Epithelial cell of esophagus (primary cell): ENCODE measurements at regions not wholly inside any gene's neighbourhood (a gene's known extent, or its start where the extent isn't known, plus 50 kb on each side); places are given as distances from the start of the nearest gene placed in this dataset.

Experiments used
- DNase-seq: peaks from one replicate; pipeline ENCODE4 v3.0.0; 2010; ENCODE audit warnings: low read depth
- H3K4me3 ChIP-seq: 2 replicates; pipeline ENCODE4 v1.5.1; 2011; ENCODE audit warnings: mild to moderate bottlenecking, low read length, control low read depth
- TF ChIP-seq, protein P1 (sequence below): IDR thresholded peaks from 2 replicates; pipeline ENCODE4 v1.5.1; 2011; ENCODE audit warnings: low read depth, mild to moderate bottlenecking, low read length, control low read depth, inconsistent platforms; ENCODE audit not compliant: insufficient read depth; ENCODE audit errors: missing control alignments

DNA sequence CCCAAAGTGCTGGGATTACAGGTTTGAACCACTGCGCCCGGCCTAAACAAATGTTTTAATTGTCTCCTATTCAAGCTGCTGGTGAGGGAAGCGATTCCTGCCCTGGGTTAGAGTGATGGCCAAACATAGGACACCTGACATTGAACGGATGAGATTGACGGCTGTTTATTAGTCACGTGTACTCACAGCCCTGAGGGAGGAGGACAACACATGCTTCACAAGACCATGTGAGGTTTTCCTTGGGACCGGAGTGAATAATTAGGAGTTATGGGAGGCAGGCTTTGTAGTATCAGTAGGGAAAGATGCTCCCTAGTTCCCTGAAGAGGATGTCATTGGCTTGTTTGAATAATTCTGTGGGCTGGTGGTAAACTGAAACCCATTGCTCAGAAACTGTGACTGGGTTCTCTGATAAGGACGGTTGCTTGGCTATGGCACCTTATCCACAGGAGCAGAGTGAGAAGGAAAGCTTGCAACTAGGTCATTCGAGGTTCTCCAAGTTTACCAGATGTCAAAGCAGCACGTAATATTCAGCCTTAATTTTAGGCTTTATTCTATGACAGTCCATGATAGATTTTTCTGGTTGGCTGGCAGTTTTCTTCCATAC is 245.8 kb downstream of the PLA2G4A start:
- no peak overlapping the region for H3K4me3 ChIP-seq
- TF ChIP-seq, protein P1, sequence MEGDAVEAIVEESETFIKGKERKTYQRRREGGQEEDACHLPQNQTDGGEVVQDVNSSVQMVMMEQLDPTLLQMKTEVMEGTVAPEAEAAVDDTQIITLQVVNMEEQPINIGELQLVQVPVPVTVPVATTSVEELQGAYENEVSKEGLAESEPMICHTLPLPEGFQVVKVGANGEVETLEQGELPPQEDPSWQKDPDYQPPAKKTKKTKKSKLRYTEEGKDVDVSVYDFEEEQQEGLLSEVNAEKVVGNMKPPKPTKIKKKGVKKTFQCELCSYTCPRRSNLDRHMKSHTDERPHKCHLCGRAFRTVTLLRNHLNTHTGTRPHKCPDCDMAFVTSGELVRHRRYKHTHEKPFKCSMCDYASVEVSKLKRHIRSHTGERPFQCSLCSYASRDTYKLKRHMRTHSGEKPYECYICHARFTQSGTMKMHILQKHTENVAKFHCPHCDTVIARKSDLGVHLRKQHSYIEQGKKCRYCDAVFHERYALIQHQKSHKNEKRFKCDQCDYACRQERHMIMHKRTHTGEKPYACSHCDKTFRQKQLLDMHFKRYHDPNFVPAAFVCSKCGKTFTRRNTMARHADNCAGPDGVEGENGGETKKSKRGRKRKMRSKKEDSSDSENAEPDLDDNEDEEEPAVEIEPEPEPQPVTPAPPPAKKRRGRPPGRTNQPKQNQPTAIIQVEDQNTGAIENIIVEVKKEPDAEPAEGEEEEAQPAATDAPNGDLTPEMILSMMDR, result no peak
- DNase-seq, result no peak

DNA sequence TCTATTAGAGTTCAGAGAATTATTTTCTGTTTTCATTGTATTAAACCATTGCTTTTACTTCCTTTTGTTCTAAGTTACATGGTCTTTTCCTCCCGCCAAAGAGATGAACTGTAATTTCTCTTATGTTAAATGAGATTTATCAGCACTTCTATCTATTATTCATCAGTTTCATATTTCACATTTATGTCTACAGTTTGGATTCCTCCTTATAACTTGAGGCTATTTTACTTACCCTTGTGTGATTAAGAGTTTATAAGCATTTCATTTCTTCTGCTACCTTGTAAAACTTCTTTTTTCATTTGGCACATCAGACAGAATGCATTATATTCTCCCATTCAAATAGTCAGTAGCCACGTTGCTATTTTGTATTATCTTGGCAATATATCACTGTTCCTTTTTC is 248.2 kb downstream of the PLA2G4A start:
- no peak overlapping the region for H3K4me3 ChIP-seq
- TF ChIP-seq, protein P1, result no peak
- DNase-seq, result no peak

DNA sequence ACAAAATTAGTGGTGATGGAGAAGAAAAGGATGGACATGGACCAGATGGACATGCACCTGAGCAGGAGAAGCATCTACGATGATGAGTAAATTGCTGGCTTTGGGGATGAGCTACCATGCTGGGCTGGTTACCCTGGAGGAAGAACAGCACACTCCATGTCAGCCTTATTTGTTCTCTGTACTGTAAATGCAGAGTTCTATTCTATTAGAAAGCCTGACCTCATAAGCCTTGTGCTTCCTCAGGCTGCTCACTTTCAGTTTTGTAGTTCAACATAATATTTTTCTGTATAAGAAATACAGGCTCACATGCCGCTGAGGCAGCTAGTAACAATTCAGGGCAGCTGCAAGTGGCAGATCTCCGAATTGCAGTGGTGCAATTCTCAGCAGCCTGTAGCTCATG is 249.6 kb downstream of the PLA2G4A start:
- TF ChIP-seq, protein P1, result no peak
- H3K4me3 ChIP-seq, result no peak overlapping the region
- no peak for DNase-seq

DNA sequence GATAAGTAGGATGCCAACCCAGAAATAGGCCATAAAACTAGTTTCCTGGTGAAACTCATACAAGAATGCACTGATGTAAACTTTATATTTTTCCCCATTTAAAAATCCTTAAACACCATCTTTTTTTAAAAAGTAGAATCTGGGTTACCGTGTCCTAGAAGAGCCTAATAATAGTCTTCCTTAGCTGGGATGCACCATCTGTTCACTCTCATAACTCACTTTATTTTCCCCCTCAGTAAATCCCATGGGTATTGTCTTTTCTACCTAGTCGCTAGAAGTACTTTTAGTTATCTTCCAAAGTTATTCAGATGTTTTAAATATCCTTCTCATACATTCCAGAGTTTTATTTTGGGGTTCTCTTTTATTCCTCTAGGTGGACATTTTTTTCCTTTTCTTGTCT is 250.2 kb downstream of the PLA2G4A start:
- TF ChIP-seq, protein P1, result no peak
- no peak for DNase-seq
- H3K4me3 ChIP-seq, result no peak overlapping the region

DNA sequence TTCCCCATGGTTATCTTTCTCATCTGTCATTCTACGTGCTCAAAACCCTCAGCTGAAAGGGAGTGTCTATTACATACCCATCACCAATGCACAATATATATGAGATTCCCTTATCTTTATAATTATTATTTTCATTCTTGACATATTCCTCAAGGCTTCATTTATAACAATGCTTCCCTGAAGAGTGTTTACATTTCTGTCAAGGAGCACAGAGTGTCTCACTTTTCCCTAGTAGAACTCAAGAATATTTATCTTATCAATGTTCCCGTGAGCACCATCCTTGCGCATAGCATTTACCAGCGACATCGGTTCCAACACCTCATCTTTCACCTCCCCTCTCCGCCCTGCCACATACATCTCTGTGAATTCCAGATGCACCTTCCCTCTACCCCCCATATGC is 250.6 kb downstream of the PLA2G4A start:
- no peak overlapping the region for H3K4me3 ChIP-seq
- TF ChIP-seq, protein P1, result no peak
- no peak for DNase-seq

DNA sequence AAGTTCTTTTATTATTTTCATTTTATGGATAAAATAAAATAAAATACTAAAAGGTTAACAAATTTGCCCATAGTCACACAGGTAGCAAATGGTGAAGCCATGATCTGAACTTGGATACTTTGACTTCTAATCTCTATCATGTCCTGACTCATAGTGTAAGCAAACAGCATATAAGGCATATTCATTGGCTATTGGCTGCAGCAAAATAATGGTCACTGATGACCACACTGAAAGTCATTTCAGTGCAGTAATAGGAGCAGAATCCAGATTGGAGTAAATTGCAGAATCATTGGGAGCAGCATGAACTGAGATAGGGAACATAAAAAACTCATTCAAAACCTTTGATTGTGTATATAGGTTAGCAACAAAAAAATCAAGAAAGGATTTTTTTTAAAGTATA is 262.9 kb downstream of the PLA2G4A start:
- TF ChIP-seq, protein P1, result no peak
- DNase-seq, result no peak
- no peak overlapping the region for H3K4me3 ChIP-seq

DNA sequence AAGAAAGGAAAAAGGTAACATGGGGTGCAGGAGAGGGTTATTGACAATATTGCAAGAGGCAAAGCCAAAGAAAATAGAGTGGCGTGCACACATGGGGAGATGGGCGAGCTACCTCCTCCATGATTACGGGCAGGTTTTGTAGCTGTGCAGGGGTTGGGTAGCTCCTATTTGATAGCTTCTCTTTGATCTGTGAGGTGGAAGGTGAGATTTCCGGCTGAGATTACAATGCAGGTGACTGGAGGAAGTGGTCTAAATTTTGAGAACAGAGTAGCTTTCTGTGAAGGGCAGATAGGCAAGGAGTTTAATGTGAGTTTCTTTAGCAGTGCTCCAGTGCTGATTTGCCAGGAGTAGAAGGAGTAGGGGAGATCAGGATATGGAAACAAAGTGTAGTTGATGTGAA is 263.4 kb downstream of the PLA2G4A start:
- H3K4me3 ChIP-seq, result no peak overlapping the region
- TF ChIP-seq, protein P1, result no peak
- no peak for DNase-seq
